ENCODE measurements at regions not wholly inside any gene's neighbourhood (a gene's known extent, or its start where the extent isn't known, plus 50 kb on each side); places are given as distances from the start of the nearest gene placed in this dataset.

DNA sequence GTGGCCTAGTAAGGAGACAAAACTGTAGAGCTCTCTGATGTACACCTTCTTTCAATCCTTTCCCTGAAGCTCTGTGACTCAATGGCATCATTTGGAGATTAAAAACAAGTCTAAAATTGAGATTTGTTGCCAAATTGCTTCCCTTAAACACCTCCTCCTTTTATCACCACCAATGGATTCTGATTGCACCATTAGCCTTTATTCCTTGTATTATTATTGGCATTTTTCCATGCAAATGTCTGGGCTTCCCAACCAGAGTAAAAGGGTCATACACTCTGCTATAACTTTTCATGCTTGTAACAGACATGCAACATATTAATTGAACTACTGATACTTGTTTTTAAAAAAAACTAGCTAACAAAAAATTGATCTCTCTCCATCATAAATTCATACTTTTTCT, 124.2 kb downstream of the CCDC34 start:
- TF ChIP-seq CTCF (IDR thresholded peaks at IDR 0.05) (no peak), EZH2 (IDR thresholded peaks at IDR 0.05; ENCODE audit: borderline replicate concordance, insufficient read depth, low read depth, low read length, poor library complexity, severe bottlenecking) (no peak)

Data from B cell (primary cell).